ENCODE measurements at regions not wholly inside any gene's neighbourhood (a gene's known extent, or its start where the extent isn't known, plus 50 kb on each side); places are given as distances from the start of the nearest gene placed in this dataset.

DNA sequence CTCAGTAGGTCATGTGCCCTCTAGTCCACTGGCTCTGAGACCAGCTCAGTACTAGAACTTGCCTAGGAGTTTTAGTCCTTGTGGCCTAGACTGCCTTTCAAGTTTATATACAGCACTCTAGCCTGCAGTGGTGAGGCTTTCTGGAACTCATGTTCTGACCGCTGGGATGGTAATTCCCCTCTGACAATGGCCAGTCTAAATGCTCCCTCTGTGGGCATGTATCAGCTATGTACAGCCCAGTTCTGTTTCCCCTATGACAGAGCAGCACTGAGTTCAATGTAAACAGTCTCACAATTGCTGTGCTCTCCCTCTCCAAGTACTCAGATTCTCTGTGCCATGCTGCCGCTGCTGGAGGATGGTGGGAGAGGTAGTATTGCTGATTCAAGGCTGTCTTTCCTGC, 68.6 kb upstream of the SLC27A6 start:
- no peak for ATAC-seq (replicated peaks in 1 of 4)
- no peak overlapping the region for H3K27ac Mint-ChIP-seq
- CTCF ChIA-PET, result interaction anchor here in 1 of 2 donors (0.6 to 2.0 kb wide), 2 partner anchors 10 to 490 kb away, joined by 5 to 7 read pairs; no protein-coding TSS in a partner anchor

DNA sequence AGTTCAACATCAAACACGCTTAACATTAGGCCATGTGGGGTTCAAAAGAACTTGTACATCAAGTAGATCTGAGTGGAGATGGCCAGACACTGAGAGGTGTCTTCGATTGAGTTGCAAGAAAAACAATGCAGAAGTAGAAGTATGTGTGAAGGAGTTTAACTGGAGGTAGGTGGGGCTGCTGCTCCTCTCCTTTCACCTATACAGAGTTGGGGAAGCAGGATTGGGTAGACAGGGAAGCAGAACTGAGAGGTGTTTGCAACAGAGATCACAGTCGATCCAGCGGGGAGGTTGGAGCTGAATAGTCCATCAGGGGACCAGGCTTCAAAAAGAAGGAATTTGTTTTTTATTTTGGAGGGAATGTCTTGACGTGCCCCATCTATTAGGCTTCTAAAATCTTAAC, 61.7 kb upstream of the SLC27A6 start:
- no peaks in the 10 kb centered on the region for H3K36me3 ChIP-seq (ENCODE audit: control insufficient read depth in 2 of 2, extremely low read depth in 1 of 2, insufficient read depth in 1 of 2, low read length in 1 of 2)
- H3K27ac Mint-ChIP-seq, result no peak overlapping the region
- H3K27me3 ChIP-seq (replicated peaks in 1 of 2; ENCODE audit: control insufficient read depth in 2 of 2, extremely low read depth in 1 of 2, insufficient read depth in 2 of 2, low read length in 1 of 2), result no peaks in the 10 kb centered on the region
- ChIA-PET CTCF (no interaction called here), POLR2A (no interaction called here)
- no peaks in the 10 kb centered on the region for H3K9me3 Mint-ChIP-seq
- H3K4me1 Mint-ChIP-seq, result no peaks in the 10 kb centered on the region
- H3K4me3 ChIP-seq (ENCODE audit: control insufficient read depth in 1 of 2, extremely low read depth in 1 of 2, low read length in 1 of 2), result no peak overlapping the region
- no peak overlapping the region for H3K4me3 Mint-ChIP-seq
- WGBS (ENCODE audit: insufficient coverage), result 100% methylated on average over 1 of the region's 5 CpGs
- DNase-seq, result no peak
- H3K4me1 ChIP-seq (ENCODE audit: control insufficient read depth in 1 of 2, extremely low read depth in 1 of 2, insufficient read depth in 2 of 2, low read length in 2 of 2), result no peaks in the 10 kb centered on the region
- H3K36me3 Mint-ChIP-seq, result no peaks in the 10 kb centered on the region
- no peak for ATAC-seq (replicated peaks in 1 of 4)
- H3K9me3 ChIP-seq, result no peaks in the 10 kb centered on the region
- H3K27me3 Mint-ChIP-seq, result peaks cover 5 to 6% of the 10 kb centered on the region in 2 donors
- no peak overlapping the region for H3K27ac ChIP-seq (ENCODE audit: low read length)

More for the DNA sequence above, 68.6 kb upstream of the SLC27A6 start:
- H3K9me3 Mint-ChIP-seq, result peaks cover 0 to 4% (median 0%) of the 10 kb centered on the region in 3 donors
- Histone ChIP-seq H3K4me3 (ENCODE audit: control insufficient read depth in 1 of 2, extremely low read depth in 1 of 2, low read length in 1 of 2) (no peak overlapping the region), H3K27ac (ENCODE audit: low read length) (no peak overlapping the region), H3K9me3 (no peaks in the 10 kb centered on the region), H3K4me1 (ENCODE audit: control insufficient read depth in 1 of 2, extremely low read depth in 1 of 2, insufficient read depth in 2 of 2, low read length in 2 of 2) (no peaks in the 10 kb centered on the region), H3K36me3 (ENCODE audit: control insufficient read depth in 2 of 2, extremely low read depth in 1 of 2, insufficient read depth in 1 of 2, low read length in 1 of 2) (no peaks in the 10 kb centered on the region), H3K27me3 (replicated peaks in 1 of 2; ENCODE audit: control insufficient read depth in 2 of 2, extremely low read depth in 1 of 2, insufficient read depth in 2 of 2, low read length in 1 of 2) (no peaks in the 10 kb centered on the region)
- POLR2A ChIA-PET, result no interaction called here
- no peak overlapping the region for H3K4me3 Mint-ChIP-seq
- no peaks in the 10 kb centered on the region for H3K36me3 Mint-ChIP-seq
- no peak for DNase-seq
- peaks cover 3 to 5% of the 10 kb centered on the region in 2 donors for H3K27me3 Mint-ChIP-seq
- no peaks in the 10 kb centered on the region for H3K4me1 Mint-ChIP-seq
- WGBS (ENCODE audit: insufficient coverage), result 77% methylated on average over 2 of the region's 2 CpGs

DNA sequence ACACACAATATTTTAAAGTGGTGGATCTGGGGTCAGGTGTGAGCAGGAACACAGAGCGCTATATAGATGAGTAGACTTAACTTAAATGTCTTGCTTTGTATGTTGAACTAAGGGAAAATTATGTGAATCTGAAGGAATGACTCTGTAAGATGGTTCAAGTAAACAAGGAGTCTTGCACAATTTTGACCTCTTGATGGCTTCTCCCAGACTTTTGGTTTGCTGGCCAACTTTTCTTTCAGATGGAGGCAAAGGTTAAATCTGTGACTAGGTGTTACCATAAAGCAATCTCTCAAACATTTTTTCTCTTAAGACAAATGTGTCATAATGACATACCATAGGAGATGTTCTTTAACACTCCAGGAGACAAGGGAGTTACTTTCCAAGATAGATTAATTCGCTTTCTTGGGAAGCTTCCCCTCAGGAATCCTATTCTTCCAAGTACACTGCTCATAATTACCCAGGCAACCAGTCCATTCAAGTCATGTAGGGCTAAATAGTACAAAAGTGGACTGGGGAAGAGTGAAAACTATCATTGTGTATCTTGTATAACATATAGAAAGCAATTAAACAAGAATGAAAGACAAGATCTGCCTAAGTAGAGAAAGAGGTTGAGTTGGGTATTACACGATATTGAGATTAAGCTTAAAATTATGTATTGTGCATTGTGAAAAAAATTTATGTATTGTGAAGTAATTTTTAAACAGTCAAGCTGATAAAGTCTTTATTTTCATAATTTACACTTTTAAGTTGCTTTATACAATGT, 60.3 kb upstream of the SLC27A6 start:
- H3K9me3 Mint-ChIP-seq, result no peaks in the 10 kb centered on the region
- no peak overlapping the region for H3K4me3 Mint-ChIP-seq
- no peak overlapping the region for H3K27ac Mint-ChIP-seq
- H3K4me1 Mint-ChIP-seq, result no peaks in the 10 kb centered on the region
- H3K27me3 Mint-ChIP-seq, result peaks cover 5 to 6% of the 10 kb centered on the region in 2 donors
- CTCF ChIA-PET, result interaction anchor here (0.6 to 1.2 kb wide), 7 partner anchors 12 to 1485 kb away, joined by 3 to 4 read pairs (median 3); no protein-coding TSS in a partner anchor
- Histone ChIP-seq H3K4me1 (ENCODE audit: control insufficient read depth in 1 of 2, extremely low read depth in 1 of 2, insufficient read depth in 2 of 2, low read length in 2 of 2) (no peaks in the 10 kb centered on the region), H3K36me3 (ENCODE audit: control insufficient read depth in 2 of 2, extremely low read depth in 1 of 2, insufficient read depth in 1 of 2, low read length in 1 of 2) (no peaks in the 10 kb centered on the region), H3K27ac (ENCODE audit: low read length) (no peak overlapping the region), H3K4me3 (ENCODE audit: control insufficient read depth in 1 of 2, extremely low read depth in 1 of 2, low read length in 1 of 2) (no peak overlapping the region), H3K9me3 (no peaks in the 10 kb centered on the region), H3K27me3 (replicated peaks in 1 of 2; ENCODE audit: control insufficient read depth in 2 of 2, extremely low read depth in 1 of 2, insufficient read depth in 2 of 2, low read length in 1 of 2) (no peaks in the 10 kb centered on the region)
- no peak for DNase-seq
- no peaks in the 10 kb centered on the region for H3K36me3 Mint-ChIP-seq
- POLR2A ChIA-PET, result interaction anchor here in 1 of 2 donors (0.7 kb wide), 1 partner anchor 857 kb away, joined by 3 read pairs; no protein-coding TSS in a partner anchor
- ATAC-seq (replicated peaks in 1 of 4), result no peak
- WGBS (ENCODE audit: insufficient coverage), result no CpG with 5 or more reads among the region's 3 CpGs

DNA sequence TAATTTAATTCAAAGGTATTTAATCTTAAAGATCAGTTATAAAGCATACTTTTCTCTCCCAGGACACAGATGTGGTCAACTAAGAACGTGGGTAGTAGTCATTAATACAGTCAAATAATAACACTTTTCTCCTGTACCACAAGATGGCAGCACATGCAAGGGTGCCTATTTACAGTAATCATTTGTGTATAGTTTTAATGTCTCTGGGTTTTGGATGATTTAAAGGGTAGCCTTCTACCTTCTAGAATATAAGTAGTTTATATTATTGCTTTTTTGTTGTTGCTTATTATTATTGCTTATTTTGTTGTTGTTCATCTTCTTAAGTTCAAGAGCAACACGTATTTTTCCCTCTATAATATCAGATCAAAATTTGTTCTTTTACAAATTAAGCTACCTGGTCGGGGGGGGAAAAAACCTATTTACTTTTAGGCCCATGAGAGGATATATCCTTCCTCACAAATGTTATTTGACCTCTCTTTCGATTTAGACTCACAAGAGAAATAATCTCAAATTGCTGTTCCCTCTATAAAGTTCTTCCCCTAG, 59.6 kb upstream of the SLC27A6 start:
- no CpG with 5 or more reads among the region's 4 CpGs for WGBS (ENCODE audit: insufficient coverage)
- no peaks in the 10 kb centered on the region for H3K9me3 ChIP-seq
- DNase-seq (peak in 23 of 35 experiments; percentile 0 to 72 (median 14)), ATAC-seq (replicated peaks in 1 of 4) (peak in 3 of 4 experiments; percentile 36 to 49 (median 40))
- ChIA-PET CTCF (interaction anchor here (0.6 to 1.9 kb wide), 16 partner anchors 9 to 1484 kb away, joined by 3 to 7 read pairs (median 4); no protein-coding TSS in a partner anchor), POLR2A (interaction anchor here in 1 of 2 donors (0.7 kb wide), 1 partner anchor 856 kb away, joined by 3 read pairs; no protein-coding TSS in a partner anchor)
- peaks cover 3 to 6% of the 10 kb centered on the region in 2 donors for H3K27me3 Mint-ChIP-seq
- no peak overlapping the region for H3K4me3 Mint-ChIP-seq
- H3K4me3 ChIP-seq (ENCODE audit: control insufficient read depth in 1 of 2, extremely low read depth in 1 of 2, low read length in 1 of 2), result no peak overlapping the region
- H3K36me3 Mint-ChIP-seq, result no peaks in the 10 kb centered on the region
- no peaks in the 10 kb centered on the region for H3K27me3 ChIP-seq (replicated peaks in 1 of 2; ENCODE audit: control insufficient read depth in 2 of 2, extremely low read depth in 1 of 2, insufficient read depth in 2 of 2, low read length in 1 of 2)
- no peaks in the 10 kb centered on the region for H3K36me3 ChIP-seq (ENCODE audit: control insufficient read depth in 2 of 2, extremely low read depth in 1 of 2, insufficient read depth in 1 of 2, low read length in 1 of 2)
- H3K4me1 ChIP-seq (ENCODE audit: control insufficient read depth in 1 of 2, extremely low read depth in 1 of 2, insufficient read depth in 2 of 2, low read length in 2 of 2), result no peaks in the 10 kb centered on the region
- no peak overlapping the region for H3K27ac ChIP-seq (ENCODE audit: low read length)
- H3K27ac Mint-ChIP-seq, result no peak overlapping the region
- no peaks in the 10 kb centered on the region for H3K9me3 Mint-ChIP-seq
- H3K4me1 Mint-ChIP-seq, result no peaks in the 10 kb centered on the region

DNA sequence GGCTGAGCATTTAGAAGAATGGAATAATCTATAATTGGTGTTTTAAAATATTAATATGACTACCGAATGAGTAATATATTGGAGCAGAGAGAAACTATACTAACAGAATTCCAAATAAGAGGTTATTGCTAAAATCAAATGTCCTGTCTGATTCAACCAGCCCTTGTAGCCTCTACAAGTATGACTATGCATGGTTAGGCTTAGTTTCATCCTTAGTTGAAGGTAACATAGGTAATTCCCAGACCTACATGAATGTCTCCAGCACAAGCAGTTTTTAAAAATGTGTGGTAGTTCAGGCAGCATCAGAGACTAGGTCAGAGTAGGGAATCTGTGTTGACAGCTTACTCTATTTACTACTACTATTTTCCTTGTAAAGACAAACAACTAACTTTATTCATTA, 51.7 kb upstream of the SLC27A6 start:
- H3K36me3 Mint-ChIP-seq, result no peaks in the 10 kb centered on the region
- H3K4me3 Mint-ChIP-seq, result no peak overlapping the region
- no peak overlapping the region for H3K27ac Mint-ChIP-seq
- H3K27me3 Mint-ChIP-seq, result peaks cover 0 to 6% of the 10 kb centered on the region in 2 donors
- ChIA-PET CTCF (no interaction called here), POLR2A (no interaction called here)
- H3K4me1 ChIP-seq (ENCODE audit: control insufficient read depth in 1 of 2, extremely low read depth in 1 of 2, insufficient read depth in 2 of 2, low read length in 2 of 2), result no peaks in the 10 kb centered on the region
- H3K4me1 Mint-ChIP-seq, result no peaks in the 10 kb centered on the region
- no peak overlapping the region for H3K4me3 ChIP-seq (ENCODE audit: control insufficient read depth in 1 of 2, extremely low read depth in 1 of 2, low read length in 1 of 2)
- no peak overlapping the region for H3K27ac ChIP-seq (ENCODE audit: low read length)
- no peak for DNase-seq
- no peak for ATAC-seq (replicated peaks in 1 of 4)
- no peaks in the 10 kb centered on the region for H3K9me3 Mint-ChIP-seq
- no peaks in the 10 kb centered on the region for H3K9me3 ChIP-seq
- H3K27me3 ChIP-seq (replicated peaks in 1 of 2; ENCODE audit: control insufficient read depth in 2 of 2, extremely low read depth in 1 of 2, insufficient read depth in 2 of 2, low read length in 1 of 2), result no peaks in the 10 kb centered on the region
- no peaks in the 10 kb centered on the region for H3K36me3 ChIP-seq (ENCODE audit: control insufficient read depth in 2 of 2, extremely low read depth in 1 of 2, insufficient read depth in 1 of 2, low read length in 1 of 2)
- WGBS (ENCODE audit: insufficient coverage), result no CpG with 5 or more reads among the region's 1 CpG
